ENCODE measurements at regions not wholly inside any gene's neighbourhood (a gene's known extent, or its start where the extent isn't known, plus 50 kb on each side); places are given as distances from the start of the nearest gene placed in this dataset.
"Not testable (repeated sequence)": the region's sequence is repeated elsewhere in the genome, so short reads cannot be mapped to it uniquely, and the experiment has no call there.

DNA sequence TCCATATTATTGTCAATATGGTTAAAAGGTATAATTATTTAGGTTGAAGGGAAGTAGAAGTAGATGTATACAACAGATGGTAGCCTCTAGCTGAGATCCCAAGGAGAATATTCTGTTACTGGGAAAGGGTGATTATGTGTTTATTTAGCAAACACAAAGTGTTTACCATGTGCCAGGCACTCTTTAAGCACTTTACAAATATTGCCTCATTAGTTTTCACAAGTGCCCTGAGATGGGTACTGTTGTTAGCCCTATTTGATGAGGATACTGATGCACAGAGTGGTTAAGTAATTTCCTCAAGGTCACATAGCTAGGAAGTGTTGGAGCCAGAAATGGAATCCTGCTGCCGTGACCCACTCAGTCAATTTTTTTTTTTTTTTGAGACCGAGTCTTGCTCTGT is 60.3 kb upstream of the NIPA1 start:
- TF ChIP-seq, protein P1, sequence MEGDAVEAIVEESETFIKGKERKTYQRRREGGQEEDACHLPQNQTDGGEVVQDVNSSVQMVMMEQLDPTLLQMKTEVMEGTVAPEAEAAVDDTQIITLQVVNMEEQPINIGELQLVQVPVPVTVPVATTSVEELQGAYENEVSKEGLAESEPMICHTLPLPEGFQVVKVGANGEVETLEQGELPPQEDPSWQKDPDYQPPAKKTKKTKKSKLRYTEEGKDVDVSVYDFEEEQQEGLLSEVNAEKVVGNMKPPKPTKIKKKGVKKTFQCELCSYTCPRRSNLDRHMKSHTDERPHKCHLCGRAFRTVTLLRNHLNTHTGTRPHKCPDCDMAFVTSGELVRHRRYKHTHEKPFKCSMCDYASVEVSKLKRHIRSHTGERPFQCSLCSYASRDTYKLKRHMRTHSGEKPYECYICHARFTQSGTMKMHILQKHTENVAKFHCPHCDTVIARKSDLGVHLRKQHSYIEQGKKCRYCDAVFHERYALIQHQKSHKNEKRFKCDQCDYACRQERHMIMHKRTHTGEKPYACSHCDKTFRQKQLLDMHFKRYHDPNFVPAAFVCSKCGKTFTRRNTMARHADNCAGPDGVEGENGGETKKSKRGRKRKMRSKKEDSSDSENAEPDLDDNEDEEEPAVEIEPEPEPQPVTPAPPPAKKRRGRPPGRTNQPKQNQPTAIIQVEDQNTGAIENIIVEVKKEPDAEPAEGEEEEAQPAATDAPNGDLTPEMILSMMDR (IDR thresholded peaks at IDR 0.05): not testable (repeated sequence)
- TF ChIP-seq POLR2A, EP300 (IDR thresholded peaks at IDR 0.05): not testable (repeated sequence)
